H1 (cell line): ENCODE measurements at regions not wholly inside any gene's neighbourhood (a gene's known extent, or its start where the extent isn't known, plus 50 kb on each side); places are given as distances from the start of the nearest gene placed in this dataset.

ENCODE experiments used
- CTCF ChIA-PET: fragments of 300-600 bp; sonication (Branson Sonifier 250); formaldehyde crosslinking; loops from one replicate; lab custom pipeline; 2021; ENCODE audit not compliant: partially characterized antibody; lab: Charles Lee
- POLR2A ChIA-PET: fragments of 300-600 bp; sonication (Branson Sonifier 250); formaldehyde crosslinking; loops from one replicate; lab custom pipeline; 2021; ENCODE audit warnings: inconsistent platforms; ENCODE audit not compliant: partially characterized antibody; lab: Charles Lee
- DNase-seq, 2 experiments: peaks; one replicate each; pipeline versions ENCODE4 v3.0.0 to v3.0.0-alpha.2; 2010 to 2022; ENCODE audit warnings: low spot score in 2 of 2, low read depth in 1 of 2, mixed read lengths in 1 of 2
- FAIRE-seq: peaks from 2 replicates; lab custom pipeline; 2011; peaks lifted over from hg19 to GRCh38; lab: Jason Lieb, UNC
- H2AFZ ChIP-seq: 2 replicates; pipeline ENCODE4 v1.8.1; 2012; ENCODE audit warnings: low read length, inconsistent platforms
- H2AK5ac ChIP-seq: 2 replicates; pipeline ENCODE4 v1.6.1; 2013; ENCODE audit warnings: low read depth, low read length
- H2BK120ac ChIP-seq: replicated peaks from 2 replicates; pipeline ENCODE3; 2013; ENCODE audit warnings: low read depth, low read length, inconsistent platforms
- H2BK12ac ChIP-seq: 2 replicates; pipeline ENCODE4 v1.6.1; 2013; ENCODE audit warnings: low read depth, low read length
- H2BK15ac ChIP-seq: 2 replicates; pipeline ENCODE4 v1.6.1; 2013; ENCODE audit warnings: low read length
- H2BK20ac ChIP-seq: 2 replicates; pipeline ENCODE4 v1.6.1; 2013; ENCODE audit warnings: low read length
- H2BK5ac ChIP-seq: 2 replicates; pipeline ENCODE4 v1.6.1; 2013; ENCODE audit warnings: low read depth, low read length
- H3K14ac ChIP-seq: 2 replicates; pipeline ENCODE4 v1.6.1; 2013; ENCODE audit warnings: inconsistent platforms; ENCODE audit not compliant: insufficient read length
- H3K18ac ChIP-seq: 2 replicates; pipeline ENCODE4 v1.6.1; 2013; ENCODE audit warnings: low read length; ENCODE audit errors: extremely low read depth
- H3K23ac ChIP-seq: 2 replicates; pipeline ENCODE4 v1.6.1; 2013; ENCODE audit warnings: inconsistent platforms; ENCODE audit not compliant: insufficient read length
- H3K23me2 ChIP-seq: 2 replicates; pipeline ENCODE4 v1.6.1; 2013; ENCODE audit warnings: low read depth, low read length
- H3K27ac ChIP-seq: 2 replicates; pipeline ENCODE4 v1.6.1; 2011; ENCODE audit warnings: low read depth, low read length, inconsistent platforms
- H3K27me3 ChIP-seq, 4 experiments: replicated peaks in 1 of 4; 1 replicate in 1 of 4; 2 replicates in 3 of 4; pipeline versions ENCODE4 v1.6.1 to v1.8.1; 2011 to 2013; ENCODE audit warnings: low read length in 3 of 4, mild to moderate bottlenecking in 3 of 4, inconsistent platforms in 2 of 4, mixed read lengths in 2 of 4, moderate library complexity in 1 of 4; ENCODE audit not compliant: control insufficient read depth in 3 of 4, insufficient read depth in 3 of 4; ENCODE audit errors: extremely low read depth in 1 of 4
- H3K36me3 ChIP-seq, 4 experiments: 2 replicates each; pipeline versions ENCODE4 v1.6.1 to v1.8.1; 2011 to 2013; ENCODE audit warnings: mild to moderate bottlenecking in 4 of 4, low read length in 3 of 4, moderate library complexity in 2 of 4, control low read depth in 1 of 4, inconsistent platforms in 1 of 4; ENCODE audit not compliant: insufficient read depth in 4 of 4, control insufficient read depth in 2 of 4
- H3K4ac ChIP-seq: replicated peaks from 2 replicates; pipeline ENCODE3; 2013; ENCODE audit warnings: low read length, low read depth, mixed read lengths, inconsistent platforms; ENCODE audit not compliant: insufficient read length
- H3K4me1 ChIP-seq, 4 experiments: replicated peaks in 1 of 4; 1 replicate in 1 of 4; 2 replicates in 3 of 4; pipeline versions ENCODE4 v1.6.1 to v1.8.1; 2011 to 2013; ENCODE audit warnings: low read length in 3 of 4, inconsistent platforms in 2 of 4, mixed read lengths in 1 of 4; ENCODE audit not compliant: insufficient read depth in 4 of 4, control insufficient read depth in 3 of 4
- H3K4me2 ChIP-seq, 2 experiments: 2 replicates each; pipeline versions ENCODE4 v1.6.1 to v1.8.1; 2011 to 2013; ENCODE audit warnings: low read depth in 2 of 2, low read length in 2 of 2, control low read depth in 1 of 2, inconsistent platforms in 1 of 2, mild to moderate bottlenecking in 1 of 2; ENCODE audit not compliant: insufficient read depth in 1 of 2
- H3K4me3 ChIP-seq, 4 experiments: fragments of 200-600, 300-600 bp in 1 of 4; sonication (generic), shearing (Covaris generic), sonication (Bioruptor Twin) in 1 of 4; 2 replicates each; pipeline versions ENCODE4 v1.5.1 to v1.8.1; 2011 to 2016; ENCODE audit warnings: low read length in 4 of 4, low read depth in 3 of 4, control low read depth in 2 of 4, inconsistent platforms in 2 of 4, mild to moderate bottlenecking in 2 of 4, mixed read lengths in 1 of 4, moderate library complexity in 1 of 4; ENCODE audit not compliant: insufficient read depth in 2 of 4; ENCODE audit errors: extremely low read depth in 1 of 4
- H3K56ac ChIP-seq: replicated peaks from 2 replicates; pipeline ENCODE3; 2013; ENCODE audit warnings: low read depth, mild to moderate bottlenecking, mixed read lengths, low read length, inconsistent platforms; ENCODE audit not compliant: insufficient read length
- H3K79me1 ChIP-seq: 2 replicates; pipeline ENCODE4 v1.6.1; 2013; ENCODE audit warnings: low read depth, low read length, control low read depth
- H3K79me2 ChIP-seq, 2 experiments: 2 replicates each; pipeline versions ENCODE4 v1.6.1 to v1.8.1; 2012 to 2013; ENCODE audit warnings: low read length in 2 of 2, mild to moderate bottlenecking in 2 of 2, inconsistent platforms in 1 of 2; ENCODE audit not compliant: insufficient read depth in 2 of 2, control insufficient read depth in 1 of 2
- H3K9ac ChIP-seq, 4 experiments: replicated peaks in 1 of 4; 1 replicate in 1 of 4; 2 replicates in 3 of 4; pipeline versions ENCODE4 v1.6.1 to v1.8.1; 2011 to 2013; ENCODE audit warnings: low read depth in 3 of 4, low read length in 3 of 4, control low read depth in 2 of 4, mild to moderate bottlenecking in 2 of 4, moderate library complexity in 2 of 4, inconsistent platforms in 1 of 4; ENCODE audit errors: extremely low read depth in 1 of 4
- H3K9me3 ChIP-seq, 2 experiments: 2 replicates each; pipeline versions ENCODE4 v1.6.1 to v1.8.1; 2012 to 2013; ENCODE audit warnings: mild to moderate bottlenecking in 2 of 2, moderate library complexity in 2 of 2, control low read depth in 1 of 2, inconsistent platforms in 1 of 2, low read depth in 1 of 2, low read length in 1 of 2, mixed read lengths in 1 of 2; ENCODE audit not compliant: insufficient read depth in 2 of 2
- H4K20me1 ChIP-seq, 2 experiments: replicated peaks in 1 of 2; 2 replicates each; pipeline versions ENCODE3 to v1.8.1; 2011 to 2013; ENCODE audit warnings: inconsistent platforms in 2 of 2, low read length in 2 of 2, mild to moderate bottlenecking in 1 of 2; ENCODE audit not compliant: insufficient read depth in 2 of 2, control insufficient read depth in 1 of 2
- H4K5ac ChIP-seq: 2 replicates; pipeline ENCODE4 v1.6.1; 2013; ENCODE audit warnings: low read length, low read depth, mixed read lengths, inconsistent platforms; ENCODE audit not compliant: insufficient read length
- H4K8ac ChIP-seq: 2 replicates; pipeline ENCODE4 v1.8.0; 2013; ENCODE audit warnings: mild to moderate bottlenecking, moderate library complexity, low read length, inconsistent platforms; ENCODE audit not compliant: insufficient read depth; ENCODE audit errors: extremely low read depth
- H4K91ac ChIP-seq: replicated peaks from 2 replicates; pipeline ENCODE3; 2013; ENCODE audit warnings: low read length, mixed read lengths, inconsistent platforms; ENCODE audit not compliant: insufficient read length
- CTBP2 ChIP-seq: IDR thresholded peaks from 2 replicates; pipeline ENCODE4 v1.7.0; 2011; ENCODE audit warnings: borderline replicate concordance, mild to moderate bottlenecking, moderate library complexity, mixed read lengths, low read length; ENCODE audit not compliant: insufficient read depth, insufficient read length
- MAFK ChIP-seq: IDR thresholded peaks from 2 replicates; pipeline ENCODE4 v1.6.1; 2012; ENCODE audit warnings: low read depth, mild to moderate bottlenecking, improper control_type of control experiment, low read length
- NRF1 ChIP-seq: IDR thresholded peaks from 2 replicates; pipeline ENCODE4 v1.6.1; 2011; ENCODE audit warnings: mild to moderate bottlenecking, low read depth, low read length, improper control_type of control experiment
- POLR2AphosphoS5 ChIP-seq: IDR thresholded peaks from 2 replicates; pipeline ENCODE4 v1.6.1; 2011; ENCODE audit warnings: low read depth, low read length
- SIN3A ChIP-seq, 2 experiments: IDR thresholded peaks in 1 of 2; conservative IDR thresholded peaks in 1 of 2; 2 replicates each; pipeline ENCODE4 v1.6.1; 2011 to 2012; ENCODE audit warnings: low read length in 2 of 2, improper control_type of control experiment in 1 of 2, low read depth in 1 of 2, mild to moderate bottlenecking in 1 of 2
- WGBS, 2 experiments: shearing (Covaris generic) in 1 of 2; methylation state at CpG; one replicate each; pipeline versions ENCODE4 v1.1.6 to v1.1.7; 2013 to 2015; ENCODE audit warnings: low lambda C conversion rate in 2 of 2, mixed read lengths in 2 of 2, inconsistent platforms in 1 of 2, low coverage in 1 of 2, missing lambda C conversion rate in 1 of 2; ENCODE audit not compliant: insufficient replicate concordance in 2 of 2, insufficient coverage in 1 of 2, insufficient read length in 1 of 2; ENCODE audit errors: extremely low coverage in 1 of 2, missing lambda C conversion rate in 1 of 2; 5-methylcytosine and 5-hydroxymethylcytosine counted together
- TF ChIP-seq, protein P1 (sequence below): IDR thresholded peaks from 2 replicates; pipeline ENCODE4 v1.6.1; 2012; ENCODE audit warnings: inconsistent platforms

DNA sequence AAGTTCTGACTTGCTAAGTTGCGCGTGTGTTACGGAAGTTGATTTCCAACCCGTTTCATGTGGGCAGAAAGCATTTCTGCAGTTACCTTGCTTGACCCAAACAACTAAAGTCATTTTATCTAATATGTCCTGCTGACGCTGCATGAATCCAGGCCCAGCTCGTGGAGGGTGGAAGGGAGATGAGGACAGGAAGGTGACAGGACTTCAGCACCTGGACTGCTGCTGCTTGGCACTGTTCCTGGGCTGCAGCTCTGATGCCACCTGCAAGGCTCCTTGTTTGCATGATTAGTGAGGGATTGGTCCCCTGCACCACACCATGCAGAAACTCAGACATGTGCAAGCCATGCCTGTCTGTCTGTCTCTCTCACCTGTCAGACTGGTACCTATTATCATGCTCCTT, 198.4 kb downstream of the PRDM2 start:
- no peak overlapping the region for H2BK12ac ChIP-seq
- H4K5ac ChIP-seq = no peak overlapping the region
- H4K20me1 ChIP-seq = no peaks in the 10 kb centered on the region
- ChIA-PET POLR2A (no interaction called here), CTCF (no interaction called here)
- H2BK15ac ChIP-seq = no peak overlapping the region
- TF ChIP-seq POLR2AphosphoS5 = no peak
- no peak for TF ChIP-seq CTBP2
- TF ChIP-seq MAFK = no peak
- no peak for TF ChIP-seq SIN3A (conservative IDR thresholded peaks at IDR 0.05 in 1 of 2, IDR thresholded peaks at IDR 0.05 in 1 of 2; ENCODE audit: low read depth in 1 of 2, low read length in 2 of 2)
- TF ChIP-seq, protein P1, sequence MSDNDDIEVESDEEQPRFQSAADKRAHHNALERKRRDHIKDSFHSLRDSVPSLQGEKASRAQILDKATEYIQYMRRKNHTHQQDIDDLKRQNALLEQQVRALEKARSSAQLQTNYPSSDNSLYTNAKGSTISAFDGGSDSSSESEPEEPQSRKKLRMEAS = no peak
- no peak for TF ChIP-seq NRF1
- whole genome bisulfite sequencing, 2 experiments = 85% methylated on average over 6 of the region's 6 CpGs; no CpG with 5 or more reads in 1 of the 2 experiments
- H2BK5ac ChIP-seq = no peak overlapping the region
- H4K91ac ChIP-seq = no peak overlapping the region
- H3K9ac ChIP-seq = no peak overlapping the region
- FAIRE-seq = no peak
- H2BK120ac ChIP-seq = no peak overlapping the region
- no peak overlapping the region for H3K18ac ChIP-seq
- H3K4me3 ChIP-seq = no peak overlapping the region
- H2AK5ac ChIP-seq = no peak overlapping the region
- peaks cover 0 to 5% (median 2%) of the 10 kb centered on the region in 4 experiments; a peak in 3 of 7 replicates for H3K4me1 ChIP-seq
- H3K79me2 ChIP-seq = no peaks in the 10 kb centered on the region
- H3K4ac ChIP-seq = no peak overlapping the region
- no peak overlapping the region for H2AFZ ChIP-seq
- no peaks in the 10 kb centered on the region for H3K23me2 ChIP-seq
- no peak for DNase-seq
- H3K27me3 ChIP-seq = peaks cover 13 to 25% (median 16%) of the 10 kb centered on the region in 4 experiments
- no peak overlapping the region for H3K27ac ChIP-seq
- no peak overlapping the region for H3K14ac ChIP-seq
- H3K23ac ChIP-seq = no peak overlapping the region
- H3K9me3 ChIP-seq = peaks cover 0 to 3% of the 10 kb centered on the region in 2 experiments; a peak in 1 of 4 replicates
- H3K79me1 ChIP-seq = no peaks in the 10 kb centered on the region
- no peaks in the 10 kb centered on the region for H3K36me3 ChIP-seq
- H4K8ac ChIP-seq = no peak overlapping the region
- H2BK20ac ChIP-seq = no peak overlapping the region
- H3K56ac ChIP-seq = no peak overlapping the region
- no peak overlapping the region for H3K4me2 ChIP-seq
